OCI-LY7 (cell line): ENCODE measurements at regions not wholly inside any gene's neighbourhood (a gene's known extent, or its start where the extent isn't known, plus 50 kb on each side); places are given as distances from the start of the nearest gene placed in this dataset.

Experiments used
- BruUV-seq: library from RNA; stranded (reverse); fragments of 400-500 nt; replicated peaks from 2 replicates; lab custom pipeline; 2021; lab: Mats Ljungman, UMichigan
- CTCF ChIA-PET: fragments of 300-600 bp; sonication (Branson Sonifier 250); formaldehyde crosslinking; loops from one replicate; lab custom pipeline; 2022; ENCODE audit warnings: antibody characterized with exemption; ENCODE audit not compliant: unreplicated experiment; lab: Charles Lee
- POLR2A ChIA-PET: fragments of 300-600 bp; sonication (Branson Sonifier 250); formaldehyde crosslinking; loops from one replicate; lab custom pipeline; 2022; ENCODE audit warnings: antibody characterized with exemption; lab: Charles Lee
- DNase-seq: peaks from one replicate; pipeline ENCODE4 v3.0.0-alpha.2; 2015; ENCODE audit warnings: low spot score
- H2AFZ ChIP-seq: fragments of 200-600 bp; sonication (generic), shearing (Covaris generic); 2 replicates; pipeline ENCODE4 v1.6.1; 2014; ENCODE audit warnings: mild to moderate bottlenecking, antibody characterized with exemption, low read length, moderate library complexity
- H3K27ac ChIP-seq: fragments of 200-600 bp; sonication (generic); 2 replicates; pipeline ENCODE4 v1.5.1; 2014; ENCODE audit warnings: mixed run types, low read depth, mild to moderate bottlenecking, moderate library complexity, low read length, inconsistent platforms; ENCODE audit not compliant: poor library complexity, severe bottlenecking
- H3K36me3 ChIP-seq: fragments of 200-600 bp; sonication (generic); 2 replicates; pipeline ENCODE4 v1.6.1; 2014; ENCODE audit warnings: mild to moderate bottlenecking, antibody characterized with exemption, low read length, moderate library complexity, mixed read lengths; ENCODE audit not compliant: insufficient read depth
- H3K4me1 ChIP-seq: fragments of 200-600 bp; sonication (generic); 2 replicates; pipeline ENCODE4 v1.5.1; 2014; ENCODE audit warnings: mild to moderate bottlenecking, low read length; ENCODE audit not compliant: insufficient read depth, poor library complexity, severe bottlenecking
- H3K4me2 ChIP-seq: fragments of 200-600 bp; sonication (generic); 2 replicates; pipeline ENCODE4 v1.6.1; 2014; ENCODE audit warnings: mild to moderate bottlenecking, low read length
- H3K4me3 ChIP-seq: fragments of 200-600 bp; sonication (generic); 2 replicates; pipeline ENCODE4 v1.5.1; 2014; ENCODE audit warnings: mild to moderate bottlenecking, low read depth, low read length; ENCODE audit not compliant: poor library complexity, severe bottlenecking
- H3K79me2 ChIP-seq: fragments of 200-600 bp; sonication (generic); 2 replicates; pipeline ENCODE4 v1.6.1; 2016; ENCODE audit warnings: low read depth, mild to moderate bottlenecking, low read length, moderate library complexity, mixed read lengths; ENCODE audit not compliant: insufficient read depth
- H3K9me2 ChIP-seq: fragments of 200-600 bp; sonication (generic); 2 replicates; pipeline ENCODE4 v1.6.1; 2016; ENCODE audit warnings: mild to moderate bottlenecking, low read length, mixed read lengths; ENCODE audit not compliant: insufficient read depth
- H3K9me3 ChIP-seq: fragments of 200-600 bp; sonication (generic); 2 replicates; pipeline ENCODE4 v1.6.1; 2014; ENCODE audit warnings: mild to moderate bottlenecking, mixed run types, low read length, mixed read lengths
- H4K20me1 ChIP-seq: fragments of 200-600 bp; sonication (generic); 2 replicates; pipeline ENCODE4 v1.6.1; 2014; ENCODE audit warnings: mild to moderate bottlenecking, antibody characterized with exemption, low read length, moderate library complexity, mixed read lengths; ENCODE audit not compliant: insufficient read depth
- EZH2phosphoT487 ChIP-seq: fragments of 200-600 bp; sonication (generic); IDR thresholded peaks from 2 replicates; pipeline ENCODE4 v1.6.1; 2018; ENCODE audit warnings: low read depth, borderline replicate concordance, mild to moderate bottlenecking, mixed run types, antibody characterized with exemption, low read length, moderate library complexity, mixed read lengths
- intact Hi-C: fragments of 100-400 bp; cut with micrococcal nuclease; formaldehyde crosslinking; loops from one replicate; pipeline ENCODE4 v1.10.0; 2022; ENCODE audit not compliant: unreplicated experiment
- TF ChIP-seq, protein P1 (sequence below): fragments of 200-600 bp; sonication (generic); conservative IDR thresholded peaks from 2 replicates; pipeline ENCODE4 v1.5.1; 2014; ENCODE audit warnings: mild to moderate bottlenecking, antibody characterized with exemption, low read length, moderate library complexity, mixed read lengths

DNA sequence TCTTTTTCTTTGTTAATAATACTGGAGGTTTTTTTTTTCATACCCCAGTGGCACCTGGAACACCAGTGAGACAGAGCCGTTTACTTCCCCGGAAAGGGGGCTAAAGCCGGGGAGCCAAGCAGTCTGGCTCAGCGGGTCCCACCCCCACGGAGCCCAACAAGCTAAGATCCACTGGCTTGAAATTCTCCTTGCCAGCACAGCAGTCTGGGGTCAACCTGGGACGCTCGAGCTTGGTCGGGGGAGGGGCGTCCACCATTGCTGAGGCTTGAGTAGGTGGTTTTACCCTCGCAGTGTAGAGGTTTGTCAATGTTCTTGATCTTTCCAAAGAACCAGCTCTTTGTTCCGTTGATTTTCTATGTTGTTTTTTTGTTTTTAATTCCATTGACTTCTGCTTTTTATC lies 94.6 kb upstream of the DIAPH3 start:
- Histone ChIP-seq H3K27ac (no peak overlapping the region), H3K4me1 (no peaks in the 10 kb centered on the region), H3K9me3 (0 out of 2 replicates have a peak, but pooled peaks cover 5% of the 10 kb centered on the region), H3K79me2 (no peaks in the 10 kb centered on the region), H3K36me3 (no peaks in the 10 kb centered on the region), H3K4me2 (no peak overlapping the region), H3K4me3 (no peak overlapping the region), H2AFZ (no peak overlapping the region), H4K20me1 (no peaks in the 10 kb centered on the region), H3K9me2 (no peaks in the 10 kb centered on the region)
- TF ChIP-seq, protein P1, sequence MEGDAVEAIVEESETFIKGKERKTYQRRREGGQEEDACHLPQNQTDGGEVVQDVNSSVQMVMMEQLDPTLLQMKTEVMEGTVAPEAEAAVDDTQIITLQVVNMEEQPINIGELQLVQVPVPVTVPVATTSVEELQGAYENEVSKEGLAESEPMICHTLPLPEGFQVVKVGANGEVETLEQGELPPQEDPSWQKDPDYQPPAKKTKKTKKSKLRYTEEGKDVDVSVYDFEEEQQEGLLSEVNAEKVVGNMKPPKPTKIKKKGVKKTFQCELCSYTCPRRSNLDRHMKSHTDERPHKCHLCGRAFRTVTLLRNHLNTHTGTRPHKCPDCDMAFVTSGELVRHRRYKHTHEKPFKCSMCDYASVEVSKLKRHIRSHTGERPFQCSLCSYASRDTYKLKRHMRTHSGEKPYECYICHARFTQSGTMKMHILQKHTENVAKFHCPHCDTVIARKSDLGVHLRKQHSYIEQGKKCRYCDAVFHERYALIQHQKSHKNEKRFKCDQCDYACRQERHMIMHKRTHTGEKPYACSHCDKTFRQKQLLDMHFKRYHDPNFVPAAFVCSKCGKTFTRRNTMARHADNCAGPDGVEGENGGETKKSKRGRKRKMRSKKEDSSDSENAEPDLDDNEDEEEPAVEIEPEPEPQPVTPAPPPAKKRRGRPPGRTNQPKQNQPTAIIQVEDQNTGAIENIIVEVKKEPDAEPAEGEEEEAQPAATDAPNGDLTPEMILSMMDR = no peak
- TF ChIP-seq EZH2phosphoT487 = no peak
- ChIA-PET CTCF (no interaction called here), POLR2A (no interaction called here)
- intact Hi-C loops = no loop called here
- BruUV-seq = no TSS peak
- no peak for DNase-seq

DNA sequence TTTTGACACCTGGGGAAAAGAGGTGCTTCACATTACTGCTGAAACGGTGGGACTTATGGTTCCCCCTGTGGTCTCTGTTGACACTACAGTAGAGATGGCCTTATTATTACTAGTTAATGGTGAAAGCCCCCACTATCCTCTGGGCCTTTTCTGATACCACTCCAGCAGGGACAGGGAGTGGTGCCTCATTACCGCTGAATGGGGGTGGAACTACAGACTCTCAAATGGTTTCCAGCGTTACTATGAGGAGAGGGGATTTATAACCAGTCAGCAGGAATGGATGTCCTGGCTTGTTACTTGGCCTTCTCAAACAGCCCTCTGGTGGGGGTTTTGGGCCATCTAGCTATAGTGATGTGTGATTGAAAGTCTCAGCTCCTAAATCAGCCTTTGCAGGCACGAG lies 96.7 kb upstream of the DIAPH3 start:
- H4K20me1 ChIP-seq = no peaks in the 10 kb centered on the region
- TF ChIP-seq, protein P1 = peak; percentile 41
- TF ChIP-seq EZH2phosphoT487 = no peak
- H3K36me3 ChIP-seq = no peaks in the 10 kb centered on the region
- CTCF ChIA-PET = no interaction called here
- no peaks in the 10 kb centered on the region for H3K9me2 ChIP-seq
- intact Hi-C loops = no loop called here
- no peak overlapping the region for H3K27ac ChIP-seq
- 0 out of 2 replicates have a peak, but pooled peaks cover 5% of the 10 kb centered on the region for H3K9me3 ChIP-seq
- H3K4me3 ChIP-seq = no peak overlapping the region
- peak; percentile 11 for DNase-seq
- H2AFZ ChIP-seq = no peak overlapping the region
- H3K79me2 ChIP-seq = no peaks in the 10 kb centered on the region
- POLR2A ChIA-PET = interaction anchor here (0.6 to 0.7 kb wide), 2 partner anchors 46 to 106 kb away, joined by 3 read pairs; no protein-coding TSS in a partner anchor
- no peak overlapping the region for H3K4me2 ChIP-seq
- no peaks in the 10 kb centered on the region for H3K4me1 ChIP-seq
- no TSS peak for BruUV-seq

DNA sequence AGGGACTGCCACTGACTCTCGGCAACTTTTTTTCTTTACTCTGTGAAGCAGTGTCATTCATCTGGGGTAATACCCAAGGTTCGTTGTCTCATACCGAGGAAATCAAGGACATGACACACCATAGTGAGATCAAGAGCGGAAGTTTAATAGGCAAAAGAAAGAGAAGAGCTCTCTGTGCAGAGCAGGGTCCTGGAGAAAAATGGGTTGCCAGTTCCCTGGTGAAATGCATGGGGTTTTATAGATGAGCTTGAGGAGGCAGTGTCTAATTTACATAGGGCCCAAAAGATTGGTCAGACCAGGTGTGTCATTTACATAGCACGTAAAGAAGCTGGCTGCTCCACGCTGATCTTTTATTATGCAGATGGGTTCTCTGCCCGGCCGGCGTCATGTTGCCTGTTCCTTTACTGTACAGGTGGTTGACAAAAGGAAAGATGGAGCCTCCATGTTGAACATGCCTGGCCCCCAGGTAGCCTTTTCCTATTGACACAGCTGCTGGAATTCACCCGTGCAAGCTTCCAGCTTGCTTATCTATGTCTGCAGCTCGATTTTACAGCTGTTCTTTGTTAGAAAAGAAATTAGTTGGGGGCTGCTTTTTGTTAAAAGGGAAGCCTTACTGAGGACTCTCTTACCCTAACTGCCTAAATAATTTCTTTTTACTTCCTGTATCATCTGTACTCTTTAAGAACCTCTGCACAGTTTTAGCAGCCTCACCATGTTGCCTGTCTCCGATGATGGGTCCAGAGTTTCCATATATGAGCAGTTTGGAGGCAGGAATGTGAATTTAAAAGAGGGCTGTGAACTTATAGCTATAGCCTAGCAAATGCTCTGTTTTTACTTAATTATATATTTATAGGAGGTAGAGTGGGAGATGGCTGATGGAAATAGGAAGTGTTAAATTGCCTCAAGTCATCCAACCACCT lies 98.0 kb upstream of the DIAPH3 start:
- no TSS peak for BruUV-seq
- no peak for DNase-seq
- Histone ChIP-seq H3K4me3 (no peak overlapping the region), H3K36me3 (no peaks in the 10 kb centered on the region), H2AFZ (no peak overlapping the region), H3K4me1 (no peaks in the 10 kb centered on the region), H3K9me3 (0 out of 2 replicates have a peak, but pooled peaks cover 5% of the 10 kb centered on the region), H3K79me2 (no peaks in the 10 kb centered on the region), H3K27ac (no peak overlapping the region), H4K20me1 (no peaks in the 10 kb centered on the region), H3K9me2 (no peaks in the 10 kb centered on the region), H3K4me2 (no peak overlapping the region)
- TF ChIP-seq EZH2phosphoT487 = no peak
- ChIA-PET CTCF (no interaction called here), POLR2A (no interaction called here)
- intact Hi-C loops = no loop called here
